ENCODE measurements at regions not wholly inside any gene's neighbourhood (a gene's known extent, or its start where the extent isn't known, plus 50 kb on each side); places are given as distances from the start of the nearest gene placed in this dataset.

- no peak for TF ChIP-seq CTCF (conservative IDR thresholded peaks at IDR 0.05; ENCODE audit: low read length)
- no peak for TF ChIP-seq EZH2phosphoT487 (IDR thresholded peaks at IDR 0.05; ENCODE audit: borderline replicate concordance, low read depth, low read length)
Observed at GRCh38 chr10:33065111-33065510, 107.1 kb upstream of the ITGB1 start.

All from OCI-LY7 (cell line).